KMS-11 (cell line): ENCODE measurements at regions not wholly inside any gene's neighbourhood (a gene's known extent, or its start where the extent isn't known, plus 50 kb on each side); places are given as distances from the start of the nearest gene placed in this dataset.

Experiments
- H2AFZ ChIP-seq: fragments of 200-600 bp; sonication (generic); 2 replicates; pipeline ENCODE4 v1.6.1; 2016; ENCODE audit warnings: antibody characterized with exemption, mixed run types, low read depth
- H3K27ac ChIP-seq: fragments of 200-600 bp; sonication (generic); 2 replicates; pipeline ENCODE4 v1.6.1; 2016; ENCODE audit warnings: mild to moderate bottlenecking, mixed run types
- H3K27me3 ChIP-seq: fragments of 200-600 bp; sonication (generic); 2 replicates; pipeline ENCODE4 v1.6.1; 2017; ENCODE audit warnings: mild to moderate bottlenecking, low read depth, mixed run types, moderate library complexity; ENCODE audit not compliant: insufficient read depth
- H3K36me3 ChIP-seq: fragments of 200-600 bp; sonication (generic); 2 replicates; pipeline ENCODE4 v1.6.1; 2017; ENCODE audit warnings: mild to moderate bottlenecking, mixed run types; ENCODE audit not compliant: insufficient read depth
- H3K4me1 ChIP-seq: fragments of 200-600 bp; sonication (generic); 2 replicates; pipeline ENCODE4 v1.6.1; 2016; ENCODE audit warnings: mild to moderate bottlenecking, low read depth, mixed run types; ENCODE audit not compliant: poor library complexity, severe bottlenecking
- H3K4me2 ChIP-seq: fragments of 200-600 bp; sonication (generic); 2 replicates; pipeline ENCODE4 v1.7.0; 2016; ENCODE audit warnings: mild to moderate bottlenecking, mixed run types
- H3K4me3 ChIP-seq: fragments of 200-600 bp; sonication (generic); IDR thresholded peaks from 2 replicates; pipeline ENCODE4 v1.6.1; 2017; ENCODE audit warnings: low read depth, low read length, mixed read lengths; ENCODE audit not compliant: insufficient read depth
- H3K79me2 ChIP-seq: fragments of 200-600 bp; sonication (generic); 2 replicates; pipeline ENCODE4 v1.6.1; 2016; ENCODE audit warnings: low read depth, mixed run types; ENCODE audit not compliant: insufficient read depth
- H3K9ac ChIP-seq: fragments of 200-600 bp; sonication (generic); 2 replicates; pipeline ENCODE4 v1.6.1; 2016; ENCODE audit warnings: mild to moderate bottlenecking, mixed run types
- H4K20me1 ChIP-seq: fragments of 200-600 bp; sonication (generic); 2 replicates; pipeline ENCODE4 v1.6.1; 2016; ENCODE audit warnings: mild to moderate bottlenecking, mixed run types; ENCODE audit not compliant: insufficient read depth
- CTCF ChIP-seq: fragments of 200-600 bp; sonication (generic); conservative IDR thresholded peaks from 2 replicates; pipeline ENCODE4 v1.6.1; 2017; ENCODE audit warnings: low read depth, mild to moderate bottlenecking, antibody characterized with exemption, low read length, moderate library complexity, mixed read lengths

GRCh38 chr4:11313157-11313943 lies 115.3 kb downstream of the HS3ST1 start:
- H3K27me3 ChIP-seq: no peaks in the 10 kb centered on the region
- H3K27ac ChIP-seq: no peak overlapping the region
- H3K4me2 ChIP-seq: no peak overlapping the region
- no peaks in the 10 kb centered on the region for H4K20me1 ChIP-seq
- no peaks in the 10 kb centered on the region for H3K36me3 ChIP-seq
- H3K4me1 ChIP-seq: no peaks in the 10 kb centered on the region
- H3K9ac ChIP-seq: no peak overlapping the region
- no peaks in the 10 kb centered on the region for H3K79me2 ChIP-seq
- H3K4me3 ChIP-seq: no peak overlapping the region
- TF ChIP-seq CTCF: no peak
- H2AFZ ChIP-seq: no peak overlapping the region

- Histone ChIP-seq H4K20me1 (no peaks in the 10 kb centered on the region), H3K36me3 (no peaks in the 10 kb centered on the region), H3K4me3 (no peak overlapping the region), H3K79me2 (no peaks in the 10 kb centered on the region), H3K27ac (no peak overlapping the region), H3K9ac (no peak overlapping the region), H3K4me2 (no peak overlapping the region), H3K27me3 (no peaks in the 10 kb centered on the region), H2AFZ (no peak overlapping the region), H3K4me1 (no peaks in the 10 kb centered on the region)
- no peak for TF ChIP-seq CTCF
Observed at GRCh38 chr4:11312389-11312788, 116.3 kb downstream of the HS3ST1 start.

GRCh38 chr4:11301075-11301660 lies 127.5 kb downstream of the HS3ST1 start:
- Histone ChIP-seq H4K20me1 (no peaks in the 10 kb centered on the region), H3K4me2 (no peak overlapping the region), H2AFZ (no peak overlapping the region), H3K36me3 (no peaks in the 10 kb centered on the region), H3K9ac (no peak overlapping the region), H3K27me3 (no peaks in the 10 kb centered on the region), H3K27ac (no peak overlapping the region), H3K4me1 (no peaks in the 10 kb centered on the region), H3K4me3 (no peak overlapping the region), H3K79me2 (no peaks in the 10 kb centered on the region)
- TF ChIP-seq CTCF: no peak

- H4K20me1 ChIP-seq: no peaks in the 10 kb centered on the region
- no peak for TF ChIP-seq CTCF
- no peak overlapping the region for H2AFZ ChIP-seq
- H3K27me3 ChIP-seq: no peaks in the 10 kb centered on the region
- H3K4me1 ChIP-seq: no peaks in the 10 kb centered on the region
- no peak overlapping the region for H3K27ac ChIP-seq
- H3K4me2 ChIP-seq: no peak overlapping the region
- no peaks in the 10 kb centered on the region for H3K79me2 ChIP-seq
- H3K36me3 ChIP-seq: no peaks in the 10 kb centered on the region
- no peak overlapping the region for H3K4me3 ChIP-seq
- no peak overlapping the region for H3K9ac ChIP-seq
Observed at GRCh38 chr4:11299836-11300235, 128.9 kb downstream of the HS3ST1 start.
